Endodermal cell (in vitro differentiated cells): ENCODE measurements at regions not wholly inside any gene's neighbourhood (a gene's known extent, or its start where the extent isn't known, plus 50 kb on each side); places are given as distances from the start of the nearest gene placed in this dataset.

Source experiments
- DNase-seq: peaks from one replicate; pipeline ENCODE4 v3.0.0-alpha.2; 2017
- H3K27ac ChIP-seq: 2 replicates; pipeline ENCODE4 v1.5.1; 2013; ENCODE audit warnings: mild to moderate bottlenecking, low read depth, low read length, moderate library complexity
- H3K27me3 ChIP-seq: 2 replicates; pipeline ENCODE4 v1.6.1; 2013; ENCODE audit warnings: mild to moderate bottlenecking, low read length, moderate library complexity; ENCODE audit not compliant: insufficient read depth, control insufficient read depth, poor library complexity, severe bottlenecking
- H3K36me3 ChIP-seq: 2 replicates; pipeline ENCODE4 v1.7.0; 2013; ENCODE audit warnings: mild to moderate bottlenecking, low read length, moderate library complexity; ENCODE audit not compliant: control insufficient read depth, insufficient read depth
- H3K4me1 ChIP-seq: one replicate; pipeline ENCODE4 v1.7.0; 2013; ENCODE audit warnings: low read length; ENCODE audit not compliant: control insufficient read depth, insufficient read depth
- H3K4me3 ChIP-seq: 2 replicates; pipeline ENCODE4 v1.5.1; 2013; ENCODE audit warnings: mild to moderate bottlenecking, low read length, moderate library complexity
- H3K9ac ChIP-seq: 2 replicates; pipeline ENCODE4 v1.6.1; 2013; ENCODE audit warnings: mild to moderate bottlenecking, low read length, moderate library complexity; ENCODE audit not compliant: poor library complexity, severe bottlenecking; ENCODE audit errors: extremely low read depth
- H3K9me3 ChIP-seq: 2 replicates; pipeline ENCODE4 v1.6.1; 2013; ENCODE audit warnings: mild to moderate bottlenecking, low read length, moderate library complexity; ENCODE audit not compliant: control insufficient read depth
- H3K27ac Mint-ChIP-seq: 2 replicates; pipeline ENCODE4 v1.8.0; 2020; ENCODE audit warnings: mixed read lengths
- H3K27me3 Mint-ChIP-seq: 2 replicates; pipeline ENCODE4 v1.8.0; 2021; ENCODE audit warnings: mild to moderate bottlenecking, mixed read lengths; ENCODE audit not compliant: insufficient read depth
- H3K36me3 Mint-ChIP-seq: 2 replicates; pipeline ENCODE4 v1.8.0; 2020; ENCODE audit warnings: low read depth, mixed read lengths
- H3K4me1 Mint-ChIP-seq: 2 replicates; pipeline ENCODE4 v1.8.0; 2020; ENCODE audit warnings: mixed read lengths
- H3K4me3 Mint-ChIP-seq: 2 replicates; pipeline ENCODE4 v1.8.0; 2020; ENCODE audit warnings: mild to moderate bottlenecking, moderate library complexity, mixed read lengths
- H3K9me3 Mint-ChIP-seq: 2 replicates; pipeline ENCODE4 v1.8.0; 2020; ENCODE audit warnings: mild to moderate bottlenecking, mixed read lengths
- WGBS, 2 experiments: methylation state at CpG; one replicate each; pipeline versions ENCODE4 v1.1.5 to v1.1.7; 2013; ENCODE audit warnings: missing lambda C conversion rate in 2 of 2, mixed read lengths in 1 of 2; ENCODE audit not compliant: insufficient coverage in 1 of 2, insufficient read length in 1 of 2; 5-methylcytosine and 5-hydroxymethylcytosine counted together
- TF ChIP-seq, protein P1 (sequence below): fragments of 200-600 bp; sonication (generic); conservative IDR thresholded peaks from 2 replicates; pipeline ENCODE4 v1.5.0; 2021; ENCODE audit warnings: antibody characterized with exemption, mild to moderate bottlenecking

DNA sequence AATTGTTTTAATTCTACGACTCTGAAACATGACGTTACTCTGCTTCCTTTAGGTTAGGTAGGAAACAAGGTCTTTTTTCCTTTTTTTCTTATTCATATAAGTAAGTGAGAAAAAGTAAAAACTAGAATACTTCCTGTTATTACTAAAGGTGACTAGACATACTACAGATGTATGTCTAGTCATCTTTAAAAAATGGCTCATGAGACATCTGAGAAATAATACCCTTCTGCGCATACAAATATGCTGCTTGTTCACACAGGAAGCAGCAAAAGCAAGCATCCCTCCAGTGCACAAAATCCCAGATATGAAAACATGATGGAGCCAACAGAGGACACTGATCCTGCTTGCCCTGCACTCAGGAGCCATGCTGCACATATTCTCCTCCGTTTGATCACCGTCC lies 699.1 kb downstream of the EPM2A start:
- Histone ChIP-seq H3K36me3 (no peaks in the 10 kb centered on the region), H3K27me3 (no peaks in the 10 kb centered on the region), H3K27ac (no peak overlapping the region), H3K9me3 (peaks cover 4% of the 10 kb centered on the region), H3K9ac (no peak overlapping the region), H3K4me3 (no peak overlapping the region), H3K4me1 (no peaks in the 10 kb centered on the region)
- WGBS, 2 experiments: 89 to 95% methylated on average over 3 to 4 of the region's 5 CpGs
- DNase-seq: no peak
- no peaks in the 10 kb centered on the region for H3K4me1 Mint-ChIP-seq
- H3K27me3 Mint-ChIP-seq: no peaks in the 10 kb centered on the region
- no peak overlapping the region for H3K27ac Mint-ChIP-seq
- peaks cover 2% of the 10 kb centered on the region for H3K36me3 Mint-ChIP-seq
- H3K9me3 Mint-ChIP-seq: peaks cover 8% of the 10 kb centered on the region
- TF ChIP-seq, protein P1, sequence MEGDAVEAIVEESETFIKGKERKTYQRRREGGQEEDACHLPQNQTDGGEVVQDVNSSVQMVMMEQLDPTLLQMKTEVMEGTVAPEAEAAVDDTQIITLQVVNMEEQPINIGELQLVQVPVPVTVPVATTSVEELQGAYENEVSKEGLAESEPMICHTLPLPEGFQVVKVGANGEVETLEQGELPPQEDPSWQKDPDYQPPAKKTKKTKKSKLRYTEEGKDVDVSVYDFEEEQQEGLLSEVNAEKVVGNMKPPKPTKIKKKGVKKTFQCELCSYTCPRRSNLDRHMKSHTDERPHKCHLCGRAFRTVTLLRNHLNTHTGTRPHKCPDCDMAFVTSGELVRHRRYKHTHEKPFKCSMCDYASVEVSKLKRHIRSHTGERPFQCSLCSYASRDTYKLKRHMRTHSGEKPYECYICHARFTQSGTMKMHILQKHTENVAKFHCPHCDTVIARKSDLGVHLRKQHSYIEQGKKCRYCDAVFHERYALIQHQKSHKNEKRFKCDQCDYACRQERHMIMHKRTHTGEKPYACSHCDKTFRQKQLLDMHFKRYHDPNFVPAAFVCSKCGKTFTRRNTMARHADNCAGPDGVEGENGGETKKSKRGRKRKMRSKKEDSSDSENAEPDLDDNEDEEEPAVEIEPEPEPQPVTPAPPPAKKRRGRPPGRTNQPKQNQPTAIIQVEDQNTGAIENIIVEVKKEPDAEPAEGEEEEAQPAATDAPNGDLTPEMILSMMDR: no peak
- no peak overlapping the region for H3K4me3 Mint-ChIP-seq

DNA sequence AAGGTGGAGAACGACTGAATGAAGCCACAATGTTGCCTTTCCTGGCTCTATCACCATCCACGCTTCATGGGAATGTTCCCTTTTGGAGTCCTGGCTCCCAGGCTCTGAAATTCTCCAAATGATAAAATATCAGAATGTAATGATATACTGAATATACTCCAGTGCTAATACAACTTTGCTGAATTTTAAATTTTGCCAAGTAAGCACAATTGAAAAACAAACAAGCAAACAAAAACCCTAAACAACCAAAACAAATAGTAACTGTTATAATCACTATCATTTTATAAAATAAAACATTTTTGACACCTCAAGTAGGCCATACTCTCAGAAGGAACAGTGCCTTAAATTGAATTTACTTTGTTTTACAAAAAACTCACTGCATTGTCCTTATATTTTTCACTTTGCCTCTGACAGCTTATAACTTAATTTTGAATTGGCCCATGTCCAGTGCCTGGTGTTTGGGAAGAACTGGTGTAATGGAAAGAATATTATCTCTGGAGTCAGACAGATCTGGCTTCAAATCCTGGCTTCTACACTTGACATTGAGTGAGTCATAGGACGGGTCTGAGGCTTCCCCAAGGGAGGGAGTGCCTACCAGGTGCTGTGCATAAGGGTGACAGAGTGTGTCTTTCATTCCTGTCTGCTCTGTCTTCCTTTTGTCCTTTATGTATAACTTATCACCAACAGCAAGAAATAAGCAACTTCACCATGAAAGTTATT lies 698.3 kb downstream of the EPM2A start:
- Histone ChIP-seq H3K36me3 (no peaks in the 10 kb centered on the region), H3K9me3 (peaks cover 6% of the 10 kb centered on the region), H3K27me3 (no peaks in the 10 kb centered on the region), H3K9ac (no peak overlapping the region), H3K27ac (no peak overlapping the region), H3K4me1 (no peaks in the 10 kb centered on the region), H3K4me3 (no peak overlapping the region)
- Mint-ChIP-seq H3K4me1 (no peaks in the 10 kb centered on the region), H3K4me3 (no peak overlapping the region), H3K27ac (no peak overlapping the region), H3K27me3 (no peaks in the 10 kb centered on the region), H3K36me3 (peaks cover 3% of the 10 kb centered on the region), H3K9me3 (peaks cover 12% of the 10 kb centered on the region)
- TF ChIP-seq, protein P1: no peak
- DNase-seq: no peak
- 85 to 90% methylated on average over 2 to 3 of the region's 3 CpGs for WGBS, 2 experiments

DNA sequence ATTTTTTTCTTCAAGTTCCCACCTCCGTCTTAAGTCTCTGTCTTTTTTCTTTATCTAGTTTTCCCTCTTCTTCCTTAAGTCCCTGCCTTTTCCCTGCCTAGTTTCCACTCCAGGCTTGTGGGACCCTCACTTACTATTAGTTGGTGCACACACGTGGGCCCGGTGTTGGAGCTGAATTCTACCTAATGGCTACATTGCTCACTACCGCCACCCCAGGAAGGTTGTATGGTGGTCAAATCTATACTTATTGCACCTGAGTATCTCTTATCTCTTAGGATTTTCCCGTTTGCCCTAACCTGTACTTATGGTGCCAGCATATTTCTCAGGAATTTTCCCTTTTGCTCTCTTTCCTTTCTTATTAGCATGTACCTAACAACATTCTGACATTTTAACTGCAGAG lies 692.8 kb downstream of the EPM2A start:
- H3K9me3 ChIP-seq: peaks cover 8% of the 10 kb centered on the region
- H3K4me3 ChIP-seq: no peak overlapping the region
- no peaks in the 10 kb centered on the region for H3K27me3 ChIP-seq
- peaks cover 17% of the 10 kb centered on the region for H3K4me1 Mint-ChIP-seq
- peaks cover 4% of the 10 kb centered on the region for H3K36me3 Mint-ChIP-seq
- H3K27me3 Mint-ChIP-seq: no peaks in the 10 kb centered on the region
- H3K4me1 ChIP-seq: no peaks in the 10 kb centered on the region
- no peak overlapping the region for H3K27ac ChIP-seq
- H3K36me3 ChIP-seq: no peaks in the 10 kb centered on the region
- no peak overlapping the region for H3K27ac Mint-ChIP-seq
- H3K9me3 Mint-ChIP-seq: peaks cover 12% of the 10 kb centered on the region
- 84 to 89% methylated on average over 2 to 5 of the region's 5 CpGs for WGBS, 2 experiments
- TF ChIP-seq, protein P1: peak; percentile 61
- H3K4me3 Mint-ChIP-seq: no peak overlapping the region
- peak; percentile 67 for DNase-seq
- H3K9ac ChIP-seq: no peak overlapping the region
